Upper lobe of right lung (tissue), 1 donor: ENCODE measurements at regions not wholly inside any gene's neighbourhood (a gene's known extent, or its start where the extent isn't known, plus 50 kb on each side); places are given as distances from the start of the nearest gene placed in this dataset.

Experiments used
- ATAC-seq: fragments of 200-7000 bp; cut with Tn5 transposase; one replicate; pipeline ENCODE4 v1.9.1; 2020; ENCODE audit warnings: mild to moderate bottlenecking, moderate library complexity
- DNase-seq: peaks from one replicate; pipeline ENCODE4 v3.0.0-alpha.2; 2020
- H3K27ac ChIP-seq: fragments of 200-600 bp; one replicate; pipeline ENCODE4 v1.8.0; 2022
- H3K27me3 ChIP-seq: fragments of 200-600 bp; one replicate; pipeline ENCODE4 v1.8.0; 2022; ENCODE audit warnings: mild to moderate bottlenecking
- H3K36me3 ChIP-seq: fragments of 200-600 bp; one replicate; pipeline ENCODE4 v1.8.0; 2022
- H3K4me1 ChIP-seq: fragments of 200-600 bp; one replicate; pipeline ENCODE4 v1.8.0; 2022
- H3K4me3 ChIP-seq: fragments of 200-600 bp; one replicate; pipeline ENCODE4 v1.8.0; 2022; ENCODE audit warnings: mild to moderate bottlenecking
- H3K9me3 ChIP-seq: fragments of 200-600 bp; one replicate; pipeline ENCODE4 v1.8.0; 2022
- intact Hi-C: fragments of 100-400 bp; cut with DNase I; formaldehyde crosslinking; loops from one replicate; pipeline ENCODE4 v1.11.0; 2022
- TF ChIP-seq, protein P1 (sequence below): fragments of 200-600 bp; IDR thresholded peaks from one replicate; pipeline ENCODE4 v1.8.0; 2022; ENCODE audit warnings: antibody characterized with exemption
- donor health status: DM: no; HTN: yes; CAD: no; lungs with severe emphysema.

DNA sequence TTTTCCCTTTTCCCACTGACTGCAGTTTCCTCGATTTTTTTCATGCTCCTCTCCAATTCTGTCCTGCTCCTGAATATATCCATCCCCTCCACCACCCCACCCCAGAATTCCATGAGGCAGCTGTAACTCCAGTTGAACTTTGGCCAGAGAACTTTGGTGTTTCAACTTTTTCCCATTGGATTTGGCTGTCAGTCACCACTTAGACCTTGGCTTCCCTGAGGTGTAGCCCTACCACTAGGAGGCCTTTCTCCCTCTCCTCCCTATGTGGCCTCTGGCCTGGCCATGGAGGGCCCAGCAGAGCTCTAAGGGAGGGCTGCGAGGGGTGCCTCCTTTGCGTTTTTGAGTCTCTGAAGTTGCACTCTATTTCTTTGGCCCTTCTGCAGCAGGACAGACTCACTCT, 261.3 kb downstream of the PIK3R1 start:
- H3K9me3 ChIP-seq: no peaks in the 10 kb centered on the region
- H3K27me3 ChIP-seq: no peaks in the 10 kb centered on the region
- intact Hi-C loops: no loop called here
- no peaks in the 10 kb centered on the region for H3K4me1 ChIP-seq
- TF ChIP-seq, protein P1, sequence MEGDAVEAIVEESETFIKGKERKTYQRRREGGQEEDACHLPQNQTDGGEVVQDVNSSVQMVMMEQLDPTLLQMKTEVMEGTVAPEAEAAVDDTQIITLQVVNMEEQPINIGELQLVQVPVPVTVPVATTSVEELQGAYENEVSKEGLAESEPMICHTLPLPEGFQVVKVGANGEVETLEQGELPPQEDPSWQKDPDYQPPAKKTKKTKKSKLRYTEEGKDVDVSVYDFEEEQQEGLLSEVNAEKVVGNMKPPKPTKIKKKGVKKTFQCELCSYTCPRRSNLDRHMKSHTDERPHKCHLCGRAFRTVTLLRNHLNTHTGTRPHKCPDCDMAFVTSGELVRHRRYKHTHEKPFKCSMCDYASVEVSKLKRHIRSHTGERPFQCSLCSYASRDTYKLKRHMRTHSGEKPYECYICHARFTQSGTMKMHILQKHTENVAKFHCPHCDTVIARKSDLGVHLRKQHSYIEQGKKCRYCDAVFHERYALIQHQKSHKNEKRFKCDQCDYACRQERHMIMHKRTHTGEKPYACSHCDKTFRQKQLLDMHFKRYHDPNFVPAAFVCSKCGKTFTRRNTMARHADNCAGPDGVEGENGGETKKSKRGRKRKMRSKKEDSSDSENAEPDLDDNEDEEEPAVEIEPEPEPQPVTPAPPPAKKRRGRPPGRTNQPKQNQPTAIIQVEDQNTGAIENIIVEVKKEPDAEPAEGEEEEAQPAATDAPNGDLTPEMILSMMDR: no peak
- H3K4me3 ChIP-seq: no peak overlapping the region
- DNase-seq (no peak), ATAC-seq (no peak)
- H3K27ac ChIP-seq: no peak overlapping the region
- H3K36me3 ChIP-seq: no peaks in the 10 kb centered on the region

DNA sequence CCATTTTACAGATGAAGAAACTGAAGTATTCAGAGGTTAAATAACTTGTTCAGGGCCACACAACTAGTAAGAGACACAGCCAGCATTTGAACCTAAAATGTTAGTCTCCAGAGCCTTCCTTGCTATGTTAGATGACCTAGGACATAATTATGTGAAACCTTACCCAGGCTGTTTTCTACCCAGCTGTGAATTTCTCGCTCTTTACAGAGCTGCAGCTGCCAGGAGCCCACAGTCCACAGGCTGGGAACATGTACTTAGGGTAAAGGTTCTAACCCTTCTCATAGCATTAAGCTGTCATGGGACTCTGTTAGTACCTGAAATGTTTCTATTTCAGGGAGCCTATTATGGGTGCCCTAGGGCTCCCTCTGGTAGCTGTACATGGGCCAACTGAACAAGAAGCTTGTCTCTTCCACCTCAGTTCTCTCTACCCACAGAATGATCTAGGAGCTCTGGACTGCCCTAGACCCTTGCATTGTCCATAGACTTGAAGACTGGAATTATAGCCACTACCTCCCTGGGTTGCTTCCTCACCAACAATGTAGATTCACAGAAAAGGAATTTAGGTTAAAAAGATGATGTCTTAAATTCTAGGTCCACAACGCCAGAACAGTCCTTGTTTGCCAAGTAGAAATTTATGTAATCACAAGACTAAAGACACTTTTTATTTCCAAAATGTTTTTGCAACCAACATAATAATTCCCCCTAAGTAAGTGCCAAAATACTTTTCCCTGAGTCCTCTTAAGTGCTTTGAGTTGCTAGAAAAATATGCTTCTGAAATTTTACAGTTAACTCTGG, 262.9 kb downstream of the PIK3R1 start:
- no peak for DNase-seq
- Histone ChIP-seq H3K27ac (no peak overlapping the region), H3K4me1 (no peaks in the 10 kb centered on the region), H3K4me3 (no peak overlapping the region), H3K36me3 (no peaks in the 10 kb centered on the region), H3K9me3 (no peaks in the 10 kb centered on the region), H3K27me3 (no peaks in the 10 kb centered on the region)
- no peak for ATAC-seq
- intact Hi-C loops: no loop called here
- TF ChIP-seq, protein P1: no peak

DNA sequence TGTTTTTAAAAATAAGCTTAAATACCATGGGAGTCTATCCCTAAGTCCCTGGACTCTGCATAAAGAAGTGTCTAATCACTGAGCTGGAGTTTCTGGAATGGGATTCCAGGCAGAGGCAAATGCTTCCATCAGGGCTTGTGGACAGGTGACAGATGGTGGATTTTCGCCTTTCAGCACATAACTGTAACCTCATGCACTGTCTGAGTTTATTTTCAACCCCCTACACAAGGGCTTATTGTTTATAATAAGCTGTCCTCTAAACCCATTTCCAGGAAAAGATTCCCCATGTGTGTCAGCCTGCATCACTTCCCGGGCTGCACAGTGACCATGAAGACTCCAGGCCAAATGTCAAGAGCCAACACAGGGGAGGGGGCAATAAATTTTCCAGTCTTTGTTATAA, 264.0 kb downstream of the PIK3R1 start:
- no peaks in the 10 kb centered on the region for H3K4me1 ChIP-seq
- no peaks in the 10 kb centered on the region for H3K36me3 ChIP-seq
- H3K9me3 ChIP-seq: no peaks in the 10 kb centered on the region
- intact Hi-C loops: no loop called here
- H3K27me3 ChIP-seq: no peaks in the 10 kb centered on the region
- ATAC-seq: no peak
- no peak overlapping the region for H3K4me3 ChIP-seq
- TF ChIP-seq, protein P1: no peak
- DNase-seq: no peak
- H3K27ac ChIP-seq: no peak overlapping the region

DNA sequence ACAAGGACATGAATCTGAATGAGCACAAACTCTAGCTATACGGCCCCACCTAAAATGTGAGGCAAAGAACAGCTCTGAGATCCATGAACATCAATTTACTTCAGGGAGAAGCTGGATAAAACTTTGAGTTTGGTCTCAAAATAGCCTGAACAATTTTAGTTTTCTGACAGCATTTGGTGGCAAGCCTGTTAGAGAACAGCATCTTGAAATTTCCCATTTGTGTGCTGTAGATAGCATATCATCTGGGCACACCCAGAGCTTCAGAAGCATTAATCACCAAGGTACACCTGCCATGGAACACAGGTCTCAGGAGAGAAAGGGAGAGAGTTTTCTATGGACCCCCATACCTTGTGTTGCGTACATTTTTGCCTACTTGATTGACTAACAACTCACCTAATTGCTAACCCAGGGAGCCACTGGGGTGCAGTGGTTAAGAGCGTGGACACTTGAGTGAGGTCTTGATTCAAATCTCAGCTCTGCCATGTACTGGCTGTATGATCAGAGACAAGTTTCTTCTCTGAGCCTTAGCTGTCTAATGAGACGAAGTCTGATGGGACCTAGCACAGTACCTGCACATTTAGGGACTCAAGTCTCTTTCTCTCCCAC, 264.9 kb downstream of the PIK3R1 start:
- Histone ChIP-seq H3K9me3 (no peaks in the 10 kb centered on the region), H3K27ac (no peak overlapping the region), H3K4me3 (no peak overlapping the region), H3K27me3 (no peaks in the 10 kb centered on the region), H3K4me1 (no peaks in the 10 kb centered on the region), H3K36me3 (no peaks in the 10 kb centered on the region)
- DNase-seq (no peak), ATAC-seq (no peak)
- intact Hi-C loops: no loop called here
- TF ChIP-seq, protein P1: no peak

DNA sequence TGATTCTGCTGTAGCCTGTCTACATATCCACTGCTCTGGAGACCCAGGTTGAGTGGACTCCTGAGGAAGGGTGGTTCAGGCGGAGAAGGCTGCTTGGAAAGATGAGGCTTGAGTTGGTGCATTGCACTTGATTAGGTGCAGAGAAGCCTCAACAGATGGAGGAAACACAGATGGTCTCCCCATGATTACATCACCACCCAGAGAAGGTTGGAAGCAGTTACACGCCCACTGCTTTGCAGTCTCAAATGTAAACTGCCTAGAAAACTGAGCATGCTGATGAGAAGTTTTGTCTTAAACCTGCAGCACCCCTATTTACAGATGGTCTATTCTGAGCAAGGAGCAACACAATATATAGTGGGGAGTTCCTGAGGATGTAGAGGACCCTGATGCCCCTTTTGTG, 266.6 kb downstream of the PIK3R1 start:
- TF ChIP-seq, protein P1: no peak
- H3K27ac ChIP-seq: no peak overlapping the region
- no peaks in the 10 kb centered on the region for H3K27me3 ChIP-seq
- ATAC-seq (no peak), DNase-seq (no peak)
- no peaks in the 10 kb centered on the region for H3K36me3 ChIP-seq
- intact Hi-C loops: no loop called here
- H3K4me1 ChIP-seq: no peaks in the 10 kb centered on the region
- H3K9me3 ChIP-seq: no peaks in the 10 kb centered on the region
- H3K4me3 ChIP-seq: no peak overlapping the region
